H9 (cell line): ENCODE measurements at regions not wholly inside any gene's neighbourhood (a gene's known extent, or its start where the extent isn't known, plus 50 kb on each side); places are given as distances from the start of the nearest gene placed in this dataset.

Experiments
- DNase-seq: peaks from one replicate; pipeline ENCODE4 v3.0.0-alpha.2; 2017
- H2AFZ ChIP-seq: one replicate; pipeline ENCODE4 v1.6.1; 2013; ENCODE audit warnings: mild to moderate bottlenecking, low read length, control low read depth, moderate library complexity
- H2AK5ac ChIP-seq: 2 replicates; pipeline ENCODE4 v1.6.1; 2013; ENCODE audit warnings: low read length, control low read depth, mixed read lengths; ENCODE audit not compliant: insufficient read length
- H2BK120ac ChIP-seq: one replicate; pipeline ENCODE4 v1.6.1; 2013; ENCODE audit warnings: low read depth, mild to moderate bottlenecking, low read length, control low read depth, inconsistent platforms; ENCODE audit not compliant: poor library complexity, severe bottlenecking
- H2BK12ac ChIP-seq: 2 replicates; pipeline ENCODE4 v1.6.1; 2013; ENCODE audit warnings: low read length, control low read depth, mixed read lengths, low read depth; ENCODE audit not compliant: insufficient read length
- H2BK15ac ChIP-seq: 2 replicates; pipeline ENCODE4 v1.6.1; 2013; ENCODE audit warnings: low read depth, low read length, control low read depth
- H2BK20ac ChIP-seq: one replicate; pipeline ENCODE4 v1.6.1; 2013; ENCODE audit warnings: low read depth, mild to moderate bottlenecking, low read length, control low read depth, inconsistent platforms; ENCODE audit not compliant: poor library complexity, severe bottlenecking
- H2BK5ac ChIP-seq: 2 replicates; pipeline ENCODE4 v1.6.1; 2013; ENCODE audit warnings: low read length, control low read depth, mixed read lengths; ENCODE audit not compliant: insufficient read length
- H3K14ac ChIP-seq: 2 replicates; pipeline ENCODE4 v1.6.1; 2013; ENCODE audit warnings: low read length, control low read depth; ENCODE audit not compliant: insufficient read depth
- H3K18ac ChIP-seq: 2 replicates; pipeline ENCODE4 v1.6.1; 2013; ENCODE audit warnings: low read depth, mild to moderate bottlenecking, mixed read lengths, low read length, control low read depth; ENCODE audit not compliant: insufficient read length
- H3K23ac ChIP-seq: 2 replicates; pipeline ENCODE4 v1.6.1; 2013; ENCODE audit warnings: low read length, control low read depth, mixed read lengths, low read depth; ENCODE audit not compliant: insufficient read length
- H3K23me2 ChIP-seq: 2 replicates; pipeline ENCODE4 v1.6.1; 2013; ENCODE audit warnings: low read depth, mild to moderate bottlenecking, mixed read lengths, low read length, control low read depth; ENCODE audit not compliant: insufficient read length, poor library complexity, severe bottlenecking
- H3K27ac ChIP-seq: 2 replicates; pipeline ENCODE4 v1.5.1; 2013; ENCODE audit warnings: low read length, control low read depth, mixed read lengths, low read depth; ENCODE audit not compliant: insufficient read length
- H3K27me3 ChIP-seq: 2 replicates; pipeline ENCODE4 v1.6.1; 2013; ENCODE audit warnings: low read length, control low read depth, inconsistent platforms; ENCODE audit not compliant: insufficient read depth
- H3K4ac ChIP-seq: 2 replicates; pipeline ENCODE4 v1.6.1; 2013; ENCODE audit warnings: low read depth, mild to moderate bottlenecking, control low read depth, inconsistent platforms, low read length, moderate library complexity
- H3K4me1 ChIP-seq: 2 replicates; pipeline ENCODE4 v1.6.1; 2013; ENCODE audit warnings: low read length, control low read depth, inconsistent platforms; ENCODE audit not compliant: insufficient read depth
- H3K4me2 ChIP-seq: 2 replicates; pipeline ENCODE4 v1.6.1; 2013; ENCODE audit warnings: low read length, control low read depth, mixed read lengths; ENCODE audit not compliant: insufficient read length, insufficient read depth
- H3K56ac ChIP-seq: 2 replicates; pipeline ENCODE4 v1.6.1; 2013; ENCODE audit warnings: low read depth, mild to moderate bottlenecking, mixed read lengths, low read length, control low read depth; ENCODE audit not compliant: insufficient read length
- H3K79me1 ChIP-seq: 2 replicates; pipeline ENCODE4 v1.6.1; 2013; ENCODE audit warnings: low read depth, mild to moderate bottlenecking, moderate library complexity, low read length, control low read depth, inconsistent platforms; ENCODE audit not compliant: insufficient read depth, poor library complexity, severe bottlenecking
- H3K79me2 ChIP-seq: 2 replicates; pipeline ENCODE4 v1.6.1; 2013; ENCODE audit warnings: low read length, control low read depth, inconsistent platforms; ENCODE audit not compliant: insufficient read depth
- H3K9ac ChIP-seq: 2 replicates; pipeline ENCODE4 v1.6.1; 2013; ENCODE audit warnings: low read length, control low read depth, mixed read lengths; ENCODE audit not compliant: insufficient read length; ENCODE audit errors: extremely low read depth
- H3K9me3 ChIP-seq: one replicate; pipeline ENCODE4 v1.6.1; 2013; ENCODE audit warnings: low read depth, low read length, inconsistent platforms; ENCODE audit not compliant: control insufficient read depth
- H3T11ph ChIP-seq: one replicate; pipeline ENCODE4 v1.6.1; 2013; ENCODE audit warnings: mild to moderate bottlenecking, low read length, control low read depth, inconsistent platforms
- H4K20me1 ChIP-seq: one replicate; pipeline ENCODE4 v1.6.1; 2013; ENCODE audit not compliant: control insufficient read depth, insufficient read length, insufficient read depth
- H4K5ac ChIP-seq: 2 replicates; pipeline ENCODE4 v1.6.1; 2013; ENCODE audit warnings: low read depth, mild to moderate bottlenecking, mixed read lengths, low read length, control low read depth; ENCODE audit not compliant: insufficient read length
- H4K8ac ChIP-seq: replicated peaks from 2 replicates; pipeline ENCODE4 v1.6.1; 2013; ENCODE audit warnings: low read length, control low read depth, mixed read lengths, low read depth; ENCODE audit not compliant: insufficient read length
- H4K91ac ChIP-seq: 2 replicates; pipeline ENCODE4 v1.6.1; 2013; ENCODE audit warnings: low read depth, mild to moderate bottlenecking, moderate library complexity, mixed read lengths, low read length, control low read depth; ENCODE audit not compliant: insufficient read length
- H3K27ac Mint-ChIP-seq, 3 experiments: 2 replicates in 2 of 3; 3 replicates in 1 of 3; pipeline ENCODE4 v1.8.0; 2020 to 2021; ENCODE audit warnings: mixed read lengths in 3 of 3, mild to moderate bottlenecking in 1 of 3, moderate library complexity in 1 of 3
- H3K27me3 Mint-ChIP-seq: 2 replicates; pipeline ENCODE4 v1.8.0; 2021; ENCODE audit warnings: low read depth, mild to moderate bottlenecking, moderate library complexity, mixed read lengths
- H3K36me3 Mint-ChIP-seq, 3 experiments: 2 replicates in 2 of 3; 3 replicates in 1 of 3; pipeline ENCODE4 v1.8.0; 2020 to 2021; ENCODE audit warnings: low read depth in 3 of 3, mixed read lengths in 3 of 3; ENCODE audit not compliant: insufficient read depth in 1 of 3
- H3K4me1 Mint-ChIP-seq, 2 experiments: 2 replicates each; pipeline ENCODE4 v1.8.0; 2020; ENCODE audit warnings: mixed read lengths in 2 of 2
- H3K4me3 Mint-ChIP-seq, 2 experiments: 2 replicates in 1 of 2; 3 replicates in 1 of 2; pipeline ENCODE4 v1.8.0; 2020 to 2021; ENCODE audit warnings: mild to moderate bottlenecking in 2 of 2, mixed read lengths in 2 of 2, moderate library complexity in 1 of 2
- H3K9me3 Mint-ChIP-seq, 2 experiments: 2 replicates in 1 of 2; 3 replicates in 1 of 2; pipeline ENCODE4 v1.8.0; 2020; ENCODE audit warnings: mild to moderate bottlenecking in 2 of 2, mixed read lengths in 2 of 2, moderate library complexity in 1 of 2
- WGBS: extraction: QIAGEN DNeasy Blood & Tissue Kit; methylation state at CpG from one replicate; pipeline ENCODE4 v1.1.7; 2013; ENCODE audit warnings: missing lambda C conversion rate, low lambda C conversion rate, mixed read lengths; ENCODE audit not compliant: insufficient read length; ENCODE audit errors: extremely low coverage; 5-methylcytosine and 5-hydroxymethylcytosine counted together
- TF ChIP-seq, protein P1 (sequence below): fragments of 200-600 bp; sonication (generic); conservative IDR thresholded peaks from 3 replicates; pipeline ENCODE4 v1.8.0; 2021; ENCODE audit warnings: antibody characterized with exemption, mild to moderate bottlenecking

DNA sequence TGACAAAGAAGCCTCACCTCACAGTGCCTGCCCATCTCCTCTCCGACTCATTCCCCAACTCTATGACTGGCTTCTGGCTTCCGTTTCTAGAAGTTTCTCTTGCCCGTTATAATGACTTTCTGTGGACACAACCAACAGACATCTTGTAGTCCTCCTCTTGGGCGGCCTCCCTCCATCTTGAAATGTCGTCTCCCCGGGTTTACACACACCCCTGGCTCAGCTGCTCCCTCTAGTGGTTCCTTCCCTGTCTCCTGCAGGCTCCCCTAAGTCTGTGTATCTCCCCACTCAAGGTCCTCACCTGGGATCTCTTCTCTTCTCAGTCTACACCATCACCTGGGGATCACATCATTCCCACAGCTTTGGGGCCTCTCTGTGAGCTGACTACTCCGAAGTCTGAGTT, 123.4 kb upstream of the NEBL start:
- no peaks in the 10 kb centered on the region for H3K9me3 ChIP-seq
- no peak overlapping the region for H2BK15ac ChIP-seq
- TF ChIP-seq, protein P1, sequence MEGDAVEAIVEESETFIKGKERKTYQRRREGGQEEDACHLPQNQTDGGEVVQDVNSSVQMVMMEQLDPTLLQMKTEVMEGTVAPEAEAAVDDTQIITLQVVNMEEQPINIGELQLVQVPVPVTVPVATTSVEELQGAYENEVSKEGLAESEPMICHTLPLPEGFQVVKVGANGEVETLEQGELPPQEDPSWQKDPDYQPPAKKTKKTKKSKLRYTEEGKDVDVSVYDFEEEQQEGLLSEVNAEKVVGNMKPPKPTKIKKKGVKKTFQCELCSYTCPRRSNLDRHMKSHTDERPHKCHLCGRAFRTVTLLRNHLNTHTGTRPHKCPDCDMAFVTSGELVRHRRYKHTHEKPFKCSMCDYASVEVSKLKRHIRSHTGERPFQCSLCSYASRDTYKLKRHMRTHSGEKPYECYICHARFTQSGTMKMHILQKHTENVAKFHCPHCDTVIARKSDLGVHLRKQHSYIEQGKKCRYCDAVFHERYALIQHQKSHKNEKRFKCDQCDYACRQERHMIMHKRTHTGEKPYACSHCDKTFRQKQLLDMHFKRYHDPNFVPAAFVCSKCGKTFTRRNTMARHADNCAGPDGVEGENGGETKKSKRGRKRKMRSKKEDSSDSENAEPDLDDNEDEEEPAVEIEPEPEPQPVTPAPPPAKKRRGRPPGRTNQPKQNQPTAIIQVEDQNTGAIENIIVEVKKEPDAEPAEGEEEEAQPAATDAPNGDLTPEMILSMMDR = peak; percentile 71
- no peak overlapping the region for H3K56ac ChIP-seq
- Mint-ChIP-seq H3K9me3 (no peaks in the 10 kb centered on the region), H3K4me1 (peaks cover 0 to 4% of the 10 kb centered on the region in 2 experiments; a peak in 2 of 4 replicates), H3K36me3 (peaks cover 0 to 5% (median 5%) of the 10 kb centered on the region in 3 experiments; a peak in 3 of 7 replicates), H3K27ac (no peak overlapping the region), H3K4me3 (no peak overlapping the region), H3K27me3 (no peaks in the 10 kb centered on the region)
- no peak overlapping the region for H2BK12ac ChIP-seq
- H3K27me3 ChIP-seq = no peaks in the 10 kb centered on the region
- no peaks in the 10 kb centered on the region for H3K79me1 ChIP-seq
- H3K4me2 ChIP-seq = no peak overlapping the region
- no CpG with 5 or more reads among the region's 7 CpGs for WGBS
- H3K23ac ChIP-seq = no peak overlapping the region
- no peak overlapping the region for H2AK5ac ChIP-seq
- no peak overlapping the region for H3T11ph ChIP-seq
- no peak overlapping the region for H3K14ac ChIP-seq
- no peaks in the 10 kb centered on the region for H3K23me2 ChIP-seq
- no peaks in the 10 kb centered on the region for H4K20me1 ChIP-seq
- no peak overlapping the region for H4K8ac ChIP-seq
- no peaks in the 10 kb centered on the region for H3K79me2 ChIP-seq
- H3K4me1 ChIP-seq = no peaks in the 10 kb centered on the region
- no peak overlapping the region for H2BK20ac ChIP-seq
- H4K91ac ChIP-seq = no peak overlapping the region
- H2BK5ac ChIP-seq = no peak overlapping the region
- no peak overlapping the region for H3K4ac ChIP-seq
- H4K5ac ChIP-seq = no peak overlapping the region
- H3K9ac ChIP-seq = no peak overlapping the region
- peak; percentile 62 for DNase-seq
- H3K18ac ChIP-seq = no peak overlapping the region
- no peak overlapping the region for H2AFZ ChIP-seq
- no peak overlapping the region for H2BK120ac ChIP-seq
- H3K27ac ChIP-seq = no peak overlapping the region
